PFSK-1 (cell line): ENCODE measurements at regions not wholly inside any gene's neighbourhood (a gene's known extent, or its start where the extent isn't known, plus 50 kb on each side); places are given as distances from the start of the nearest gene placed in this dataset.

Experiments
- FOXP2 ChIP-seq: optimal IDR thresholded peaks from 2 replicates; pipeline ENCODE3; 2011; ENCODE audit warnings: borderline replicate concordance, control low read depth, inconsistent platforms; ENCODE audit not compliant: insufficient read depth; ENCODE audit errors: extremely low read length, extremely low read depth
- POLR2AphosphoS5 ChIP-seq: IDR thresholded peaks from 2 replicates; pipeline ENCODE4 v1.6.1; 2012; ENCODE audit warnings: low read depth, mild to moderate bottlenecking, control low read depth, low read length, moderate library complexity
- SIN3A ChIP-seq: IDR thresholded peaks from 2 replicates; pipeline ENCODE4 v1.6.1; 2012; ENCODE audit warnings: mild to moderate bottlenecking, low read length, moderate library complexity, borderline replicate concordance; ENCODE audit not compliant: insufficient read depth
- TAF1 ChIP-seq: IDR thresholded peaks from 2 replicates; pipeline ENCODE4 v1.6.1; 2012; ENCODE audit warnings: low read length, control low read depth, borderline replicate concordance; ENCODE audit not compliant: insufficient read depth
- TF ChIP-seq, protein P1 (sequence below), 2 experiments: IDR thresholded peaks; 2 replicates each; pipeline versions ENCODE4 v1.6.1 to v1.8.0; 2011 to 2012; ENCODE audit warnings: low read depth in 2 of 2, low read length in 2 of 2, control low read depth in 1 of 2, inconsistent platforms in 1 of 2, mild to moderate bottlenecking in 1 of 2, moderate library complexity in 1 of 2; ENCODE audit not compliant: insufficient read depth in 1 of 2

DNA sequence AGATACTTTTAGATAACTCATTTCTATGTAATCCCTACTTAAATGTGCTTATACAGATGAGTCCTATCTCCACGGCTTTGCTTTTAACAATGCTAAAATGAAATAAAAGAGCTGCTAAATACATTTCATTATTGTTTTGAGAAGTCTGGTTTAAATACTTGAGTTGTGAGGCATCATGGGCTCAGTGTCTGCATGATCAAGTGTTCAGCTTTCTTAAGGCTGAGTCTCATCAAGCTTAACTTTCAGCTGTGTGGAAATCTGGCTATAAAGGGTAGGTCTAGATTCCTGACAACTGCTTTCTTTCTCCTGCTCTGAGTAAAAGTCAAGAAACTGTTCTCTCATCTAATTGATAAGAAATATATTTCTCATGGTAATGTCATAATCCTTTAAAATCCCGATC is 235.4 kb downstream of the FSCB start:
- TF ChIP-seq, protein P1, sequence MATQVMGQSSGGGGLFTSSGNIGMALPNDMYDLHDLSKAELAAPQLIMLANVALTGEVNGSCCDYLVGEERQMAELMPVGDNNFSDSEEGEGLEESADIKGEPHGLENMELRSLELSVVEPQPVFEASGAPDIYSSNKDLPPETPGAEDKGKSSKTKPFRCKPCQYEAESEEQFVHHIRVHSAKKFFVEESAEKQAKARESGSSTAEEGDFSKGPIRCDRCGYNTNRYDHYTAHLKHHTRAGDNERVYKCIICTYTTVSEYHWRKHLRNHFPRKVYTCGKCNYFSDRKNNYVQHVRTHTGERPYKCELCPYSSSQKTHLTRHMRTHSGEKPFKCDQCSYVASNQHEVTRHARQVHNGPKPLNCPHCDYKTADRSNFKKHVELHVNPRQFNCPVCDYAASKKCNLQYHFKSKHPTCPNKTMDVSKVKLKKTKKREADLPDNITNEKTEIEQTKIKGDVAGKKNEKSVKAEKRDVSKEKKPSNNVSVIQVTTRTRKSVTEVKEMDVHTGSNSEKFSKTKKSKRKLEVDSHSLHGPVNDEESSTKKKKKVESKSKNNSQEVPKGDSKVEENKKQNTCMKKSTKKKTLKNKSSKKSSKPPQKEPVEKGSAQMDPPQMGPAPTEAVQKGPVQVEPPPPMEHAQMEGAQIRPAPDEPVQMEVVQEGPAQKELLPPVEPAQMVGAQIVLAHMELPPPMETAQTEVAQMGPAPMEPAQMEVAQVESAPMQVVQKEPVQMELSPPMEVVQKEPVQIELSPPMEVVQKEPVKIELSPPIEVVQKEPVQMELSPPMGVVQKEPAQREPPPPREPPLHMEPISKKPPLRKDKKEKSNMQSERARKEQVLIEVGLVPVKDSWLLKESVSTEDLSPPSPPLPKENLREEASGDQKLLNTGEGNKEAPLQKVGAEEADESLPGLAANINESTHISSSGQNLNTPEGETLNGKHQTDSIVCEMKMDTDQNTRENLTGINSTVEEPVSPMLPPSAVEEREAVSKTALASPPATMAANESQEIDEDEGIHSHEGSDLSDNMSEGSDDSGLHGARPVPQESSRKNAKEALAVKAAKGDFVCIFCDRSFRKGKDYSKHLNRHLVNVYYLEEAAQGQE (IDR thresholded peaks at IDR 0.05; ENCODE audit: insufficient read depth in 1 of 2, low read depth in 2 of 2, low read length in 2 of 2): no peak
- TF ChIP-seq POLR2AphosphoS5 (no peak), TAF1 (no peak)

DNA sequence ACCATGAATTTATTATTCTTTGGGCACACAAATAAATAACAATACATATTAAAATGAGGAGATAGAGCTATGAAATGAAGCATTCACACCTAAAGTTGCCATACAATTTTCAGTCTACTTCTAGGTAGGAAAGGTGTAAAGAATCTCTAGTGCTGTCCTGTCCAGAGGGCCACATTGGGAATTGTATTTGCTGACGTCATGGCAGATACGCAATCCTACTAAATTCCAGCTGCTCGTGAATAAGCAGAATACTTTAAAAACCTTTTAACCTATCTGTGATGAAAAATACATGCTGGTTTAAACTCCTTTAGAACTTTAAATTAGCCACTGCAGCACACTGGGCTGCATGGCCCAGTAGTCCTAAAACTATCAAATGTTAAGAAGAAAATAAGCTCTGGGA is 236.1 kb downstream of the FSCB start:
- TF ChIP-seq SIN3A (no peak), FOXP2 (no peak), TAF1 (no peak), POLR2AphosphoS5 (no peak)
- TF ChIP-seq, protein P1 (IDR thresholded peaks at IDR 0.05; ENCODE audit: insufficient read depth in 1 of 2, low read depth in 2 of 2, low read length in 2 of 2): no peak

DNA sequence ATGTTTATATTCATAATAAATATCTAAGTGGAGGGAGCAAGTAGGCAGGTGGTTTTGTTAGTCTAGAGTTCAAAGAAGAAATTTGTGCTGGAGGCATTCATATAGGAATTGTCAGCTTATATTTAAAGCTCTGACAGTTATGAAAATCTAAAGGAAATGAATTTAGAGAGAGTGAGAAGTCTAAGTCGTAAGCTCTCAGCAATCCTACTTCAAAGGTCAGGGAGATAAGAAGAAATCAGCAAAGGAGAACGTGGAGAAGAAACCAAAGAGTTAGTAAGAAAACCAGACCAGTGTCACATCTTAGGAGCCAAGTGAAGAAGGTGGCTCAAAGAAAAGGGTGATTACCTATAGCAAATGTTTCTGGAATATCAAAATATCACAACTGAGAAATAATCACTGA is 241.8 kb downstream of the FSCB start:
- TF ChIP-seq TAF1: no peak
- TF ChIP-seq SIN3A: no peak
- TF ChIP-seq FOXP2: no peak
- no peak for TF ChIP-seq POLR2AphosphoS5
- TF ChIP-seq, protein P1 (IDR thresholded peaks at IDR 0.05; ENCODE audit: insufficient read depth in 1 of 2, low read depth in 2 of 2, low read length in 2 of 2): no peak

DNA sequence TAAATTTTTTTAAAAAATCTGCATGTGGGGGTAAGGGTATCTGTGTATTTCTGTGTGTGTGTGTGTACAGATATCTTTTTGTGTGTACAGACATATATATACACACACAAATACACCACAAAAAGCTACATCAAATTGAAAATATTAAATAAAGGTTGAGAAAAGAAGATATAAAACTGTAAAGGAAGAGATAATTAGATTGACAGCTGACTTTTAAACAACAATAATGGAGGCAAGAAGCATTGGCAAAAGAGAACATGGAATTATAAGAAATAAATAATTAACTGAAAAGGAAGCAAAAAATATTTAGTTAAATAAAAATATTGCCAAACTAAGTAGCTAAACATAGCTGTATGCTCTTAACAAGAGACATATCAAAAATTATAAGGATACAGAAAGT is 291.4 kb downstream of the FSCB start:
- TF ChIP-seq POLR2AphosphoS5: no peak
- TF ChIP-seq, protein P1 (IDR thresholded peaks at IDR 0.05; ENCODE audit: insufficient read depth in 1 of 2, low read depth in 2 of 2, low read length in 2 of 2): no peak
- no peak for TF ChIP-seq TAF1
- no peak for TF ChIP-seq FOXP2
- TF ChIP-seq SIN3A: no peak

DNA sequence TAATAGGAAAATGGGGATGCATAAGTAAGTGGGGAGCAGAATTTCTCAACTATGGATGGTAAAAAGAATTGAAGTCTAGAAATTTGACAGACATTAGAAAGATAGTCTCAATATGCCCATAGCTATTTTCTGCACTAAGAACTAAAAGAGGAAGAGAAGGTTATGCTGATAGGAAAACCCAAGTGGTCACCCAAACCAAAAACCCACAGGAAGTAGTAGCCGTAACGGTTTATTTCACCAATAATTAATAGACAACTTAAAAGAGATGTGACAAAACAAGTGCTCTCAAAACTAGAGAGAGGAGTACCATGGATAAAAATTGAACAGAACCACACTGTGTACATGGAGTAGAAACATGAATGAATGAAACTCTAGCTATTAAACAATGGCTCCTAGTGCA is 295.4 kb downstream of the FSCB start:
- TF ChIP-seq, protein P1 (IDR thresholded peaks at IDR 0.05; ENCODE audit: insufficient read depth in 1 of 2, low read depth in 2 of 2, low read length in 2 of 2): no peak
- TF ChIP-seq FOXP2 (no peak), SIN3A (no peak), POLR2AphosphoS5 (no peak), TAF1 (no peak)
